PFSK-1 (cell line): ENCODE measurements at regions not wholly inside any gene's neighbourhood (a gene's known extent, or its start where the extent isn't known, plus 50 kb on each side); places are given as distances from the start of the nearest gene placed in this dataset.

ENCODE experiments used
- FOXP2 ChIP-seq: optimal IDR thresholded peaks from 2 replicates; pipeline ENCODE3; 2011; ENCODE audit warnings: borderline replicate concordance, control low read depth, inconsistent platforms; ENCODE audit not compliant: insufficient read depth; ENCODE audit errors: extremely low read length, extremely low read depth
- POLR2AphosphoS5 ChIP-seq: IDR thresholded peaks from 2 replicates; pipeline ENCODE4 v1.6.1; 2012; ENCODE audit warnings: low read depth, mild to moderate bottlenecking, control low read depth, low read length, moderate library complexity
- REST ChIP-seq, 2 experiments: IDR thresholded peaks; 2 replicates each; pipeline versions ENCODE4 v1.6.1 to v1.8.0; 2011 to 2012; ENCODE audit warnings: low read depth in 2 of 2, low read length in 2 of 2, control low read depth in 1 of 2, inconsistent platforms in 1 of 2, mild to moderate bottlenecking in 1 of 2, moderate library complexity in 1 of 2; ENCODE audit not compliant: insufficient read depth in 1 of 2
- SIN3A ChIP-seq: IDR thresholded peaks from 2 replicates; pipeline ENCODE4 v1.6.1; 2012; ENCODE audit warnings: mild to moderate bottlenecking, low read length, moderate library complexity, borderline replicate concordance; ENCODE audit not compliant: insufficient read depth
- TAF1 ChIP-seq: IDR thresholded peaks from 2 replicates; pipeline ENCODE4 v1.6.1; 2012; ENCODE audit warnings: low read length, control low read depth, borderline replicate concordance; ENCODE audit not compliant: insufficient read depth

- TF ChIP-seq SIN3A (no peak), POLR2AphosphoS5 (no peak), TAF1 (no peak), FOXP2 (no peak), REST (IDR thresholded peaks at IDR 0.05; ENCODE audit: insufficient read depth in 1 of 2, low read depth in 2 of 2, low read length in 2 of 2) (no peak)
These were observed 210.5 kb upstream of the SPTLC3 start for GRCh38 chr20:12798286-12798685.
